Skin epidermis (tissue), 12 donors: ENCODE measurements at regions not wholly inside any gene's neighbourhood (a gene's known extent, or its start where the extent isn't known, plus 50 kb on each side); places are given as distances from the start of the nearest gene placed in this dataset.
"Not testable (repeated sequence)": the region's sequence is repeated elsewhere in the genome, so short reads cannot be mapped to it uniquely, and the experiment has no call there.

ENCODE experiments used
- H3K27ac ChIP-seq, 21 experiments: fragments of 200-600 bp; sonication (generic) in 11 of 21; one replicate each; pipeline ENCODE4 v1.5.0; 2020; ENCODE audit warnings: mild to moderate bottlenecking in 3 of 21, inconsistent platforms in 2 of 21, moderate library complexity in 2 of 21
- H3K4me3 ChIP-seq, 7 experiments: fragments of 200-600 bp; sonication (generic) in 2 of 7; one replicate each; pipeline ENCODE4 v1.5.0; 2020; ENCODE audit warnings: inconsistent platforms in 2 of 7, mild to moderate bottlenecking in 2 of 7, moderate library complexity in 1 of 7

DNA sequence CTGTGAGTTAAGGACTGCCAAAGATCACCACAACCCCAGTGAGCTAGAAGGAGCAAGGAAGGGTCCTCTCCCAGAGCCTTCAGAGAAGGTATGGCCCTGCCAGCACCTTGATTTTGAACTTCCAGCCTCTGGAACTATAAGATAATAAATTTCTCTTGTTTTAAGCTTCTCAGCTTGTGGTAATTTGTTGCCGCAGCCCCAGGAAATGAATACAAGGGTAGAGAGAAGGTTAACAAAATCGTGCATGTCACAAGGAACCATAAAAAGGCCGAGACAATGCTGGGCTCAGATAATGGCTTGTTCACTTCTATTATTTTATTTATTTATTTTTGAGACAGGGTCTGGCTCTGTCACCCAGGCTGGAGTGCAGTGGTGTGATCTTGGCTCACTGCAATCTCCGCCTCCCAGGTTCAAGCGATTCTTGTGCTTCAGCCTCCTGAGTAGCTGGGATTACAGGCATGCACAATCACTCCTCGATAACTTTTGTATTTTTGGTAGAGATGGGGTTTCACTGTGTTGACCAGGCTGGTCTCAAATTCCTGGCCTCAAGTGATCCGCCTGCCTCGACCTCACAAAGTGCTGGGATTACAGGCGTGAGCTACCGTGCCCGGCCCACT is 71.5 kb downstream of the WSB1 start:
- H3K27ac ChIP-seq, H3K4me3 ChIP-seq: not testable (repeated sequence)

DNA sequence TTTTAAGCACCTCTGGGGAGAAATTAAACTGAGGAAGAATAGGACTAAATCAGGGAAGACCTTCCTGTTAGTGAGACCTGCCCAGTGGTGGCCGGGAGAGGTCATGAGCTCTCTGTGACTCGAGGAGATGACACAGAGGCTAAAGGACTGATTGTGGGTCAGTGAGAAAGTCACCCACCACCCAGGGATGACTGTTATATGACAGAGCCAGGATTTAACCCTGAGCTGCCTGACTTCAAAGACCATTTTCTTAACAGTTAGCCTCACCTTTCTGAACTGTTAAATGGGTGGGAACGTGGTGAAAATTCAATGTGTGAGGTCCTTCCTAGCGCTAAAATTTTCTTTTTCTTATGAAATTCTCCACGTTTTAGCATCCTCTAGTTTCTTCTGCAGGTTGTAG is 72.5 kb downstream of the WSB1 start:
- H3K4me3 ChIP-seq: no peak overlapping the region
- H3K27ac ChIP-seq: no peak overlapping the region

GRCh38 chr17:27367121-27367981 is 73.4 kb downstream of the WSB1 start:
- no peak overlapping the region for H3K27ac ChIP-seq
- no peak overlapping the region for H3K4me3 ChIP-seq

- no peak overlapping the region for H3K27ac ChIP-seq
Observed at GRCh38 chr17:27368151-27368795, 74.4 kb downstream of the WSB1 start.

GRCh38 chr17:27368980-27369379 is 75.1 kb downstream of the WSB1 start:
- no peak overlapping the region for H3K27ac ChIP-seq
- H3K4me3 ChIP-seq: no peak overlapping the region

More at GRCh38 chr17:27368151-27368795, 74.4 kb downstream of the WSB1 start:
- no peak overlapping the region for H3K4me3 ChIP-seq

- Histone ChIP-seq H3K4me3 (no peak overlapping the region), H3K27ac (no peak overlapping the region)
Observed at GRCh38 chr17:27370776-27371175, 76.9 kb downstream of the WSB1 start.

- not testable (repeated sequence) for H3K4me3 ChIP-seq, H3K27ac ChIP-seq
Observed at GRCh38 chr17:27373695-27374094, 79.8 kb downstream of the WSB1 start.

DNA sequence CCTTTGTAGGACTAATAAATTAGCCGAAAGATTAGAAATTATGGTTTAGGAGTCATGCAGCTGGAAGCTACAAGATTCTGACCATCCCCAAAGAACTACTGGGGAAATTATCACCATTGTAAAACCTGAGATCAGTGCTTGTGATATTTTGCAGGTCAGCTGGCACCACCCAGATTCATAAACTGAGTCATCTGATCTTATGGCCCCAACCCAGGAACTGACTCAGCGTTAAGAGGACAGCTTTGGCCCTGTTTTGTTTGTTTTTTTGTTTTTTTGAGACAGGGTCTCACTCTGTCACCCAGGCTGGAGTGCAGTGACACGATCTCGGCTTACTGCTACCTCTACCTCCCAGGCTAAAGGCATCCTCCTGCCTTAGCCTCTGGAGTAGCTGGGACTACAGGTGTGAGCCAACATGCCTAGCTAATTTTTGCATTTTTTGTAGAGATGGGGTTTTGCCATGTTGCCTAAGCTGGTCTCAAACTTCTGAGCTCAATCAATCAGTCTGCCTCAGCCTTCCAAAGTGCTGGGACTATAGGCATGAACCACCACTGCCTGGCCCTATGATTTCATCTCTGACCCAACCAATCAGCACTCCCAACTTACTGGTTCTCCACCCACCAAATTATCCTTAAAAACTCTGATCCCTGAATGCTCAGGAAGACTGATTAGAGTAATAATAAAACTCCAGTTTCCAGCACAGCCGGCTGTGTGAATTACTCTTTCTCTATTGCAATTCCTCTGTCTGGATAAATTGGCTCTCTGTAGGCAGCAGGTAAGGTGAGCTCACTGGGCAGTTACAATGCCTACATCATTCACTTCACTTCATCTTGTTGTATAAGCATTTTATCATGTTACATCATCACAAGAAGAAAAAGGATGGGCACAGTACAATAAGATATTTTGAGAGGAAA is 79.4 kb upstream of the KSR1 start:
- Histone ChIP-seq H3K27ac (no peak overlapping the region), H3K4me3 (no peak overlapping the region)

GRCh38 chr17:27378482-27379175 is 77.6 kb upstream of the KSR1 start:
- H3K27ac ChIP-seq: no peak overlapping the region
- no peak overlapping the region for H3K4me3 ChIP-seq

DNA sequence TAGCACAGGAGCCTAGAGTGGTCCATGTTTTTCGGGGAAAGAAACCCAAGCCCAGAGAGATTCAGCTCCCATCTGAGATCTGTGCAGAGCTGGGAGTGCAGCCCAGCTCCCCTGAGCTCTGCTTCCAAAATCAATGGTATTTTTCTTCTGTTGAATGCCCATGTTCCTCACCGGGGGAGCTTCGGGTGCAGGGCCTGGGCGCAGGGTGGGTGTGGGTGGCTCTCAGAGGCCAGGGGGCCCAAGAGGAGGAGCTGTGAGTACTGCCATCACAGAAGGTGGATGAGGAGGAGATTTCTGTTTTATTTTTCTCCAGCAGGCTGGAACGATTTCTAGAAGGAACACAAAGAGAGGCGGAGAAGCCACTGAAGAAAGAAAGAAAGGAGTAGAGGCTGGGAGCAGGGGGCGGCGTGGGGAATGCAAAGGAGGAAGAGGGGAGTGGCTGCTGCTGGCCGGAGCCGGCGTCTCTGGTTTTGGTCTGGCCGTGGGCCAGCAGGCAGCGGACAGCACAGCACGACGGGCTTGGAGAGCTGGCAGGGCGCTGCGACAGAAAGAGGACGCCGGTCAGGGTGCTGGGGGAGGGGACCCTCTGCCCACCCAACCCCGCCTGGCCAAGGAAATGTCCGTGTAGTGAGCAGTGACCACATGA is 76.2 kb upstream of the KSR1 start:
- Histone ChIP-seq H3K27ac (peak overlapping the region in 8 of 21 experiments; percentile 10 to 55 (median 20)), H3K4me3 (peak overlapping the region in 1 of 7 experiments; percentile 5)

- Histone ChIP-seq H3K4me3 (peak overlapping the region in 1 of 7 experiments; percentile 5), H3K27ac (peak overlapping the region in 6 of 21 experiments; percentile 10 to 55 (median 20))
Observed at GRCh38 chr17:27380551-27380950, 75.7 kb upstream of the KSR1 start.

DNA sequence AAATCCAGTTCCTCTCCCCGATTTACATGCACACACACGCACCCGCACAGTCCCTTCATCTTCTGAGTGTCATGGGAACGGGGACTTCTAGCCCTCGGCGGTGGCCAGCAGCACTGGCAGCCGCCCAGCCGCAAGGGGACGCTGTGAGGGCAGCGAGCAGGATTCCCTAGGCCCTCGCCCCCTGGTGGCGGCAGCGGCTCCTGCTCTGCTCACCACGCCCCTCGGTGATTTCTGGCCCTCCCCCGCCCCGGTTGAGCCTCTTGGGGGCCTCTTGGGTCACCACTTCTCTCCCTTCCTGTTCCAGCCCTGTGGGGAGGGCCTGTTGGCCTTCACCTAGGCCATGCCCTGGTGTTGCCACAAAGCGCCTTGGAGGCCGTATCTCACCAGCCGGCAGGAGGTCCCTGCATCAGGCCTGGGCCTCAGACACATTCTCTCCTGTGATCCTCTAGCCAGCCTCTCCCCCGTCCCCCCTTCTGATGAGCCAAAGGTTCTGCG is 75.2 kb upstream of the KSR1 start:
- Histone ChIP-seq H3K4me3 (no peak overlapping the region), H3K27ac (peak overlapping the region in 2 of 21 experiments; percentile 18 to 23)

- H3K27ac ChIP-seq: no peak overlapping the region
Observed at GRCh38 chr17:27382025-27382424, 74.2 kb upstream of the KSR1 start.

GRCh38 chr17:27384261-27384701 is 72.0 kb upstream of the KSR1 start:
- Histone ChIP-seq H3K4me3 (no peak overlapping the region), H3K27ac (peak overlapping the region in 5 of 21 experiments; percentile 11 to 47 (median 27))

More at GRCh38 chr17:27382025-27382424, 74.2 kb upstream of the KSR1 start:
- no peak overlapping the region for H3K4me3 ChIP-seq

DNA sequence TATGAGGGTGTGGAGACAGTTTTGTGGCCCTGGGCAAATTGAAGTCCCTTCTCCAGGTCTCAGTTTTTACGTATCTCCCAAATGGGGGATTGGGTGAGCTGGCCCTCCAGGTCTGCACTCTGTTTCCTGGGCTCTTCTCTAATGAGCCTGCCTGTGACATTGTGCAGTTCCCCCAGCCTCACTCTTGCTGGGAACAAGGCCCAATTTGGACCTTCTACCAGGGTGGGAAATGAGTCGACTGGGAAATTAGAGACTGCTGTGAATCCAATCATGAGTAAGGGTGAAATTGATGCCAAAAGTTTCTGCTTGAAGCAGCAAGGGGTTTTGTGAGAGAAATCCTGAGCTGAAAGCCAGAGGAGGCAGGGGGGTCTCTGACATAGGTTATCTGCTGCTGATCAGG is 71.5 kb upstream of the KSR1 start:
- Histone ChIP-seq H3K27ac (peak overlapping the region in 5 of 21 experiments; percentile 11 to 47 (median 27)), H3K4me3 (no peak overlapping the region)

GRCh38 chr17:27385626-27386025 is 70.6 kb upstream of the KSR1 start:
- no peak overlapping the region for H3K27ac ChIP-seq
- no peak overlapping the region for H3K4me3 ChIP-seq

DNA sequence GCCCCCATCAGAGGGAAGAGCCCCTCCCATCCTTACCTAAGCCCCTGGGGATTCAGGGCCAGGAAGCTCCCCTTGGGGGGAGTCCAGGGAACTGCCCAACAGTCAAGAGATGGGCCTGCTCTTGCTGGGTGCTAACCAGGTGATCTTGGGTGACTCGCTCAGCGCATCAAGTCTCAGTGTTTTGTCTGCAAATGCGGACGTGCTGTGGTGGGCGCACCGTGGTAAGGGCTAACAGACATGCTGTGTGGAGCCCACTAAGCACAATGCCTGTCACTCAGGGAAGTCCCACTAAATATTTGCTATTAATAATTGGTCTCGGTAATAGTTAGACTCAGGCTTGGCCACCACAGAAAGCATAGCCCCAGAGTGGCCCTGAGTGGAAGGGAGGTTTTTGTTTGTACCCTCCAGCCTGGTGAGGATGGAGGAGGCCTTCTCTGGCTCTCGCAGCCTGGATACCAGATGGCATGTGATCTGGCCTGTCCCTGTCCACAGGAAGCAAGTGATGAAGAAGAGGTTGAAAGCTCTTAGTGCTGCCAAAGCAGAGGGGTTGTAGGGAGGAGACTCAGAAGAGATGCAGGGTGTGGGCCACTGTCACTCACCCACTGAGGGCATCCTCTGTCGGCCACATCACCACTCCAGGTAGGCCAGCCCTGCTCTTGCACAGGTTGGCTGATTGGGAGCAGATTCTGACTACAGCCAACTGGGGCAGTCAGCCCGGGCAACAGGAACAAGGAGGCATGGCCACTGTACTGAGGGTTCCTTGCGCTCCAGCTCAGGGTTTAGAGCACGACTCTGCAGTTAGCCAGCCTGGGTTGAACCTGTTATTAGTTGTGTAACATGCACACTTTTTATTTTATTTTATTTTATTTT is 69.8 kb upstream of the KSR1 start:
- no peak overlapping the region for H3K4me3 ChIP-seq
- no peak overlapping the region for H3K27ac ChIP-seq
